Gastroesophageal sphincter (tissue), 4 donors: ENCODE measurements at regions not wholly inside any gene's neighbourhood (a gene's known extent, or its start where the extent isn't known, plus 50 kb on each side); places are given as distances from the start of the nearest gene placed in this dataset.

Source experiments
- ATAC-seq: fragments of 150-250 bp; one replicate; pipeline ENCODE4 v1.9.1; 2016; ENCODE audit warnings: mild to moderate bottlenecking, moderate library complexity
- H3K27ac ChIP-seq, 4 donors: fragments of 200-600 bp; sonication (generic) in 3 of 4; 1 replicate in 3 of 4; 2 replicates in 1 of 4; pipeline ENCODE4 v1.5.1; 2016 to 2019
- H3K27me3 ChIP-seq: fragments of 200-600 bp; sonication (generic); one replicate; pipeline ENCODE4 v1.5.1; 2019
- H3K36me3 ChIP-seq, 2 donors: fragments of 200-600 bp; sonication (generic); one replicate each; pipeline ENCODE4 v1.5.1; 2019; ENCODE audit warnings: control low read depth in 1 of 2
- H3K4me1 ChIP-seq, 3 donors: fragments of 200-600 bp; sonication (generic); 1 replicate in 2 of 3; 2 replicates in 1 of 3; pipeline ENCODE4 v1.5.1; 2016 to 2019; ENCODE audit warnings: control low read depth in 2 of 3
- H3K4me3 ChIP-seq, 2 donors: fragments of 200-600 bp; sonication (generic); one replicate each; pipeline ENCODE4 v1.5.1; 2019; ENCODE audit warnings: mild to moderate bottlenecking in 1 of 2, moderate library complexity in 1 of 2
- H3K9me3 ChIP-seq, 3 donors: fragments of 200-600 bp; sonication (generic); one replicate each; pipeline ENCODE4 v1.5.1; 2017 to 2019; ENCODE audit warnings: control low read depth in 2 of 3
- EP300 ChIP-seq: sonication (generic); formaldehyde crosslinking; IDR thresholded peaks from one replicate; pipeline ENCODE4 v1.6.1; 2017; ENCODE audit warnings: antibody characterized with exemption, mild to moderate bottlenecking
- POLR2A ChIP-seq, 2 donors: fragments of 450-650 bp; IDR thresholded peaks; one replicate each; pipeline ENCODE4 v1.6.1; 2017; ENCODE audit warnings: antibody characterized with exemption in 2 of 2, mild to moderate bottlenecking in 2 of 2, moderate library complexity in 1 of 2
- POLR2AphosphoS5 ChIP-seq: sonication (generic); formaldehyde crosslinking; IDR thresholded peaks from one replicate; pipeline ENCODE4 v1.6.1; 2017; ENCODE audit warnings: antibody characterized with exemption
- WGBS, 2 donors: methylation state at CpG; one replicate each; pipeline ENCODE4 v1.1.5; 2018; ENCODE audit warnings: low coverage in 1 of 2; 5-methylcytosine and 5-hydroxymethylcytosine counted together
- TF ChIP-seq, protein P1 (sequence below), 4 experiments: fragments of 200-600 bp in 2 of 4; fragments of 450-650 bp in 2 of 4; sonication (generic) in 1 of 4; IDR thresholded peaks; one replicate each; pipeline ENCODE4 v1.5.1; 2017 to 2019; ENCODE audit warnings: antibody characterized with exemption in 4 of 4, mild to moderate bottlenecking in 2 of 4, moderate library complexity in 2 of 4

DNA sequence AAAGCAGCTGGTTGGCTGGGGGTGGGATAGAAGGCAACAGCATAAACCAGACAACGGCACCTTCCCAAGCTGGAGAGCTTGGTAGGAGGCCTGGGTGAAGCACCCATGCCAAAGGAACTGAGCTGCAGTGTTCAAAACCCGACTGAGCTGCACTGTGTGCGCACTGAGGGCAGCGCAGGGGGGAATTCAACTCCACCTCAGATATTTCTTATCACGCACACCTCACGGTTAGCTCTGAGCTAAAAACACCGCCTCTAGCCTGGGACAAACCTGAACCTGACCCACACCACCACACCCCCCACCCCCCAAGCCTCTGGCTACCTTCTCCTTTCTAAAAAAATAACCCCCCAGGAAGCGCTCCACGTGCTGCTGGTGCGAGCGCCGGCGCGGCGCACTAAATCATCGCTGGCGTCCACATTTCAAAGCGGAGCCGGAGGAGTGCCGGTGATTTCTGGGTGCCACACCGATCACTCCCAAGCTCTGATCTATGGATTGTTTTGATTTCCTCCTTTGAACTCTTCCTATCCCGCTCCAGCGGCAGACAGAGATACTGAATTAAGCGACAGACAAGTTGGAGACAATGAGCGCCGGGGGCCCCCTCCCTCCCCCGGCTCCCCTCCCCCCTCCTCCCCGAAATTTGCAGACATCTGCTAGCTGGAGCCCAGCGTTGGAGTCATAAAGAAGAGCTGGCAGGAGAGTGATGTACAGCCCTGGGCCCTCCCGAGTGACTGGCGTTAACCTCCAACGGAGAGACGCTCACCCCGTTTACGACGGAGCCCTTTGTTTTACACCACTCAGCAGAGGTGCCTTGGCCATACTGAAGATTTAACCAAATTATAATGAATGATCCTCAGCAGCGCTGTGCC, 85.0 kb downstream of the NOG start:
- H3K36me3 ChIP-seq, result no peaks in the 10 kb centered on the region
- TF ChIP-seq, protein P1, sequence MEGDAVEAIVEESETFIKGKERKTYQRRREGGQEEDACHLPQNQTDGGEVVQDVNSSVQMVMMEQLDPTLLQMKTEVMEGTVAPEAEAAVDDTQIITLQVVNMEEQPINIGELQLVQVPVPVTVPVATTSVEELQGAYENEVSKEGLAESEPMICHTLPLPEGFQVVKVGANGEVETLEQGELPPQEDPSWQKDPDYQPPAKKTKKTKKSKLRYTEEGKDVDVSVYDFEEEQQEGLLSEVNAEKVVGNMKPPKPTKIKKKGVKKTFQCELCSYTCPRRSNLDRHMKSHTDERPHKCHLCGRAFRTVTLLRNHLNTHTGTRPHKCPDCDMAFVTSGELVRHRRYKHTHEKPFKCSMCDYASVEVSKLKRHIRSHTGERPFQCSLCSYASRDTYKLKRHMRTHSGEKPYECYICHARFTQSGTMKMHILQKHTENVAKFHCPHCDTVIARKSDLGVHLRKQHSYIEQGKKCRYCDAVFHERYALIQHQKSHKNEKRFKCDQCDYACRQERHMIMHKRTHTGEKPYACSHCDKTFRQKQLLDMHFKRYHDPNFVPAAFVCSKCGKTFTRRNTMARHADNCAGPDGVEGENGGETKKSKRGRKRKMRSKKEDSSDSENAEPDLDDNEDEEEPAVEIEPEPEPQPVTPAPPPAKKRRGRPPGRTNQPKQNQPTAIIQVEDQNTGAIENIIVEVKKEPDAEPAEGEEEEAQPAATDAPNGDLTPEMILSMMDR (IDR thresholded peaks at IDR 0.05), result no peak
- TF ChIP-seq POLR2A (IDR thresholded peaks at IDR 0.05), result no peak
- TF ChIP-seq EP300, result no peak
- TF ChIP-seq POLR2AphosphoS5, result no peak
- H3K4me1 ChIP-seq, result peaks cover 0 to 14% (median 8%) of the 10 kb centered on the region in 3 donors
- no peaks in the 10 kb centered on the region for H3K9me3 ChIP-seq
- H3K27ac ChIP-seq, result no peak overlapping the region
- WGBS, 2 donors, result 0 to 6% methylated on average over 9 to 28 of the region's 37 CpGs
- ATAC-seq, result no peak
- H3K4me3 ChIP-seq, result peak overlapping the region in 1 of 2 donors; percentile 37
- peaks cover 76% of the 10 kb centered on the region for H3K27me3 ChIP-seq

DNA sequence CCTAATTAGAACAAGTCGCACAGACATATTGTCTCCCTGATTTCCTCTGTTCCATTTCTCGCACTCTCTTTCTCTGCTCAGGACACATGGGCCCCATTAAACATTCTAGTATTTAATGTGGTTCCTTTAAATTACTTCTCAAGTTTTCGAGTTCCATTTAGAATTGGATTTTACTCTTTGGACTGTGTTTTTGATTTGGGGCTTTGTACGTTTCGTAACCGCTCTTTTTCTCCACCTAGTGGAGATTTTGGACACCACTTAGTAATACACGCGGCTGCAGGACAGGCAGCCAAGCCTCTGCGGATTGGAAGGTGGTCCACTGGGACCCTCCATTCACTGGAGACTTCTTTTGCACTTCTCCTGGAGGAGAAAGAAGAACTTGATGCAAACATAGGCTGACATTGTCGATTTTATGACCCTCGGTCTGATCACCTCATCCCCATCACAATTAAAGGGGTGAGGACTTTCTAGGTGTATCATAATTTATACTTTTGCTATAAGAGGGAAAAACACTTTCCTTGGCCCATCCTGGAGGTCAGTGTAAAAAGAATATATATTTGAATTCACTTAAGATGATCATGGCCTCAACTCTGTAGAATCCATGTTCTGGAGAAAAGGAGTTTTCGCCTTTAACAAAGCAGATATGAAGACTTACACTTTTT, 85.7 kb downstream of the NOG start:
- Histone ChIP-seq H3K9me3 (no peaks in the 10 kb centered on the region), H3K27ac (no peak overlapping the region), H3K36me3 (no peaks in the 10 kb centered on the region), H3K4me1 (peaks cover 0 to 14% (median 8%) of the 10 kb centered on the region in 3 donors), H3K4me3 (peak overlapping the region in 1 of 2 donors; percentile 37), H3K27me3 (peaks cover 80% of the 10 kb centered on the region)
- TF ChIP-seq POLR2A (IDR thresholded peaks at IDR 0.05), result no peak
- TF ChIP-seq, protein P1 (IDR thresholded peaks at IDR 0.05), result peak; percentile 35 to 68 (median 45)
- TF ChIP-seq POLR2AphosphoS5, result no peak
- no peak for ATAC-seq
- WGBS, 2 donors, result 11 to 22% methylated on average over 6 to 9 of the region's 12 CpGs

DNA sequence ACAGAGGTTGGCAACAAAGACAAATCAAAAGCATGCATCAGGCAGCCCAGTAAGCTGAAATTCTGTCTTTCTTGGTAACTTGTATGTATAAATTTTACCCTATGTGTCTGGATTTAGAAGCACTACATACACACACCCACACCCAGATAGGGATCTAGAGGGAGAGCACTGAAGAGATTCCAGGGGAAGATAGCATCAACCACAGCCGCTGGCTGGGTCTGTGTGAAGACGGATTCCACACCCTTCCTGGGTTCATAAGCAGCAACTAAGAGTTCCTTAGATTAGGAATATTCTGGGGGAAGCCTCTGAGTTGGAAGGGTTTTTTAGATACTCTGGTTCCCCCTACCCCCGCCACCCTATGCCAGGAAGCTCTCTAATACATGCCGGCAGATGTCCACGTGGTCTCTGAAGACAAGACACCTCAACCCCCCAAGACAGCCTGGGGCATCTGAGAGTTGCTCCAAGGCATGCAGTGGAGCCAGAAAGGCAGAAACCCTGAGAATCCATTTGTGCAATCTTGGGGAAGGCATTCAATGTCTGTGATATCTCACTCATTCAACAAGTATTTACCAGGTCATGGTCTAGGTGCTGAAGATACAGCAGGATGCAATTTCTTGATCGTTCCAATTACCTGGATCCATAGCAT, 86.4 kb downstream of the NOG start:
- peaks cover 85% of the 10 kb centered on the region for H3K27me3 ChIP-seq
- no peaks in the 10 kb centered on the region for H3K36me3 ChIP-seq
- WGBS, 2 donors, result 78 to 79% methylated on average over 2 to 6 of the region's 6 CpGs
- no peak overlapping the region for H3K27ac ChIP-seq
- H3K9me3 ChIP-seq, result no peaks in the 10 kb centered on the region
- TF ChIP-seq POLR2AphosphoS5, result no peak
- TF ChIP-seq, protein P1 (IDR thresholded peaks at IDR 0.05), result no peak
- TF ChIP-seq POLR2A (IDR thresholded peaks at IDR 0.05), result no peak
- TF ChIP-seq EP300, result no peak
- ATAC-seq, result no peak
- peaks cover 0 to 14% (median 8%) of the 10 kb centered on the region in 3 donors for H3K4me1 ChIP-seq
- no peak overlapping the region for H3K4me3 ChIP-seq

DNA sequence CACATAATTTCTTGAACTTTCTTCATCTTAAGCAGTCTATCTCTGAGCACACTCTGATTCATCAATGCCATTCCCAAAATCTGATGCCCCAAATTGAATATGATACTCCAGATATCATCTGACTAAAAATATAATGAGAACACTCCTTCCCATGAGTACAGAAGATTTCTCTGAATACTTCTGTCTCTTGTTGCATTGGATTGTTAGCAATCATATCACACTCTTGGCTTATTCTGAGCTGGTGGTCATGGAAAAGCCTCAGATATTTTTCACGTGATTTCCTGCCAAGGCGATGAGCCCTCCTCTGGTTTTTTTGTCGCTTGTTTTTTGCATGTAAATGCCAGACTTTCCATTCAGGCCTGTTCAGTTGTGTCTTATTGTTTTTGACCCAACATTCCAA, 87.2 kb downstream of the NOG start:
- H3K4me1 ChIP-seq, result peaks cover 0 to 14% (median 8%) of the 10 kb centered on the region in 3 donors
- TF ChIP-seq, protein P1 (IDR thresholded peaks at IDR 0.05), result no peak
- TF ChIP-seq POLR2A (IDR thresholded peaks at IDR 0.05), result no peak
- no peak for TF ChIP-seq EP300
- TF ChIP-seq POLR2AphosphoS5, result no peak
- H3K27me3 ChIP-seq, result peaks cover 86% of the 10 kb centered on the region
- 82% methylated on average over 3 of the region's 3 CpGs for WGBS, 2 donors
- ATAC-seq, result no peak
- H3K27ac ChIP-seq, result no peak overlapping the region
- H3K36me3 ChIP-seq, result no peaks in the 10 kb centered on the region
- H3K9me3 ChIP-seq, result no peaks in the 10 kb centered on the region
- H3K4me3 ChIP-seq, result no peak overlapping the region
